ENCODE measurements at regions not wholly inside any gene's neighbourhood (a gene's known extent, or its start where the extent isn't known, plus 50 kb on each side); places are given as distances from the start of the nearest gene placed in this dataset.

DNA sequence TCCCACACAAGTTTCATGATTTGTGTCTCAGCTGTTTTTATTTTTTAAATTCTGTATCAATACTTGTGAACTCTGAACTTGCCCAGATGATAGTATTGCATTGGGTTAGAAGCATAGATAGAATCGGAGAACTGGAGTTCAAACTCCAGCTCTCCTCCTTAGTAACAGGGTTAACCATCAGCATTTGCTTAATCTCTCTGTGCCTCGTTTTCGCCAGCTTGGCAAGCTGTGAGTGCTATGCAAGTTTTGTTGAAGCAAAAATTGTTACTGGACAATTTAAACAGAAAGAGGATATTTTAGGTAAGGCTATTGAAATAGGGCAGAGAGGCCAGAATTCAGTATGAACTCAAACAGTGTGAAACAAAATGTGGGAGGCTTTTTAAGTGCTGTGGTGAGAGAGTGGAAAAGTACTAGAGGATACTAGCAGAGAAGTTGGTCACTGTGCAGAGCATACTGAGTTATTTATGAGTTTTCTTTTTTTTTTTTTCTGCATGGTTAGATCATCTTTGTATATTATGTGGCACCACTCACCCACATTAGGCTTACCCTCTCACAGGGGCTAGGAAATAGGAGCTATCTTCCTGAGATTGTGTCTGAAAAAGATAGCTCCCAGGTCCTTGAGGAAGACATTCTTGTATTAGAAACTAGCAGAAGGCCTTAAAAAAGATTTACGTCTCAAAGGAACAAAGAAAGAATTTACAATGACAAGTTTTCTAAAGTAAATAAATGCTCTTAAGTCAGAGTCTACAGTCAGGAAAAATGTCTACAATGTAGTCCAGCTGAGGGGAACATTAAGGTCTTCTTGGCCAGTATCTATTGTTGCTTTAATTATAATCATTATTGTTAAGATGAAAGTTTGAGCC is 1126.6 kb downstream of the FAT4 start:
- no peak overlapping the region for H3K4me3 ChIP-seq
- no peaks in the 10 kb centered on the region for H3K36me3 ChIP-seq (ENCODE audit: control insufficient read depth in 2 of 2, insufficient read depth in 2 of 2, low read length in 1 of 2)
- H4K20me1 ChIP-seq (ENCODE audit: control insufficient read depth, insufficient read depth) = no peaks in the 10 kb centered on the region
- no peak for FAIRE-seq
- ChIA-PET POLR2A (no interaction called here), RAD21 (ENCODE audit: unreplicated experiment) (no interaction called here), CTCF (no interaction called here), SMC1A (ENCODE audit: uncharacterized antibody, unreplicated experiment) (no interaction called here)
- no peak overlapping the region for H3K4me2 ChIP-seq (ENCODE audit: control insufficient read depth, insufficient read depth)
- TF ChIP-seq SREBF1 (IDR thresholded peaks at IDR 0.05; ENCODE audit: low read length) (no peak), TCF7 (IDR thresholded peaks at IDR 0.05; ENCODE audit: borderline replicate concordance) (no peak), SMARCA5 (IDR thresholded peaks at IDR 0.05) (no peak), RAD51 (IDR thresholded peaks at IDR 0.05) (no peak), ZZZ3 (IDR thresholded peaks at IDR 0.05; ENCODE audit: control insufficient read depth, insufficient read length, low read depth) (no peak), GATAD2B (conservative IDR thresholded peaks at IDR 0.05; ENCODE audit: low read depth) (no peak), TAF1 (IDR thresholded peaks at IDR 0.05; ENCODE audit: borderline replicate concordance, low read depth, low read length) (no peak), IRF5 (IDR thresholded peaks at IDR 0.05; ENCODE audit: borderline replicate concordance) (no peak), EZH2 (IDR thresholded peaks at IDR 0.05; ENCODE audit: borderline replicate concordance, control insufficient read depth, low read depth, low read length) (no peak), NBN (IDR thresholded peaks at IDR 0.05) (no peak), FOS (IDR thresholded peaks at IDR 0.05; ENCODE audit: borderline replicate concordance, extremely low read depth, insufficient read length) (no peak), SIN3A (IDR thresholded peaks at IDR 0.05; ENCODE audit: low read depth, low read length) (no peak), BHLHE40 (IDR thresholded peaks at IDR 0.05; ENCODE audit: borderline replicate concordance in 1 of 2, low read depth in 2 of 2, low read length in 1 of 2) (no peak)
- H3K4me1 ChIP-seq (ENCODE audit: control insufficient read depth, insufficient read depth, low read length) = no peaks in the 10 kb centered on the region
- H3K27me3 ChIP-seq (replicated peaks in 1 of 2; ENCODE audit: control insufficient read depth in 2 of 2, insufficient read depth in 2 of 2, low read length in 1 of 2) = no peaks in the 10 kb centered on the region
- ATAC-seq = no peak
- 16% methylated on average over 4 of the region's 4 CpGs for WGBS (ENCODE audit: insufficient coverage, insufficient replicate concordance, low lambda C conversion rate, missing lambda C conversion rate)
- no TSS peak for BruUV-seq (replicated peaks)
- in situ Hi-C loops (cut with MboI) (no loop called here), intact Hi-C loops (cut with micrococcal nuclease; ENCODE audit: unreplicated experiment) (no loop called here)
- H3K79me2 ChIP-seq (ENCODE audit: control insufficient read depth, insufficient read depth, low read length) = no peaks in the 10 kb centered on the region
- no peaks in the 10 kb centered on the region for H3K9me3 ChIP-seq (replicated peaks; ENCODE audit: control insufficient read depth, insufficient read depth, low read length)
- DNase-seq (ENCODE audit: low read depth, low spot score) = no peak
- no peak overlapping the region for H2AFZ ChIP-seq (ENCODE audit: control insufficient read depth, low read depth, low read length)
- H3K27ac ChIP-seq (ENCODE audit: control insufficient read depth, insufficient read depth) = no peak overlapping the region
- H3K9ac ChIP-seq (ENCODE audit: control insufficient read depth, insufficient read depth, low read length) = no peak overlapping the region
